Retinal pigment epithelial cell (primary cell): ENCODE measurements at regions not wholly inside any gene's neighbourhood (a gene's known extent, or its start where the extent isn't known, plus 50 kb on each side); places are given as distances from the start of the nearest gene placed in this dataset.

Experiments
- DNase-seq: peaks from one replicate; pipeline ENCODE4 v3.0.0-alpha.2; 2010; ENCODE audit warnings: low read depth
- H3K4me3 ChIP-seq: 2 replicates; pipeline ENCODE4 v1.5.1; 2011; ENCODE audit warnings: mild to moderate bottlenecking, low read length, control low read depth, moderate library complexity
- CTCF ChIP-seq: conservative IDR thresholded peaks from 2 replicates; pipeline ENCODE4 v1.5.1; 2011; ENCODE audit warnings: low read depth, low read length, control low read depth, inconsistent platforms

GRCh38 chr2:150355440-150355839 lies 132.0 kb downstream of the RND3 start:
- no peak for TF ChIP-seq CTCF
- no peak overlapping the region for H3K4me3 ChIP-seq
- no peak for DNase-seq

- no peak overlapping the region for H3K4me3 ChIP-seq
- no peak for TF ChIP-seq CTCF
- DNase-seq = no peak
Measured at GRCh38 chr2:150353376-150353775, 134.1 kb downstream of the RND3 start.

- no peak for DNase-seq
- TF ChIP-seq CTCF = no peak
- no peak overlapping the region for H3K4me3 ChIP-seq
Measured at GRCh38 chr2:150351922-150352321, 135.5 kb downstream of the RND3 start.

GRCh38 chr2:150350500-150350899 lies 137.0 kb downstream of the RND3 start:
- no peak for DNase-seq

GRCh38 chr2:150346806-150347205 lies 140.7 kb downstream of the RND3 start:
- no peak for TF ChIP-seq CTCF
- DNase-seq = no peak

More at GRCh38 chr2:150350500-150350899, 137.0 kb downstream of the RND3 start:
- TF ChIP-seq CTCF = no peak
- no peak overlapping the region for H3K4me3 ChIP-seq

GRCh38 chr2:150341982-150342680 lies 145.3 kb downstream of the RND3 start:
- DNase-seq = no peak
- no peak overlapping the region for H3K4me3 ChIP-seq
- TF ChIP-seq CTCF = no peak

More at GRCh38 chr2:150346806-150347205, 140.7 kb downstream of the RND3 start:
- H3K4me3 ChIP-seq = no peak overlapping the region

- TF ChIP-seq CTCF = no peak
- DNase-seq = no peak
- no peak overlapping the region for H3K4me3 ChIP-seq
Measured at GRCh38 chr2:150339951-150340350, 147.5 kb downstream of the RND3 start.
